GM12875 (cell line): ENCODE measurements at regions not wholly inside any gene's neighbourhood (a gene's known extent, or its start where the extent isn't known, plus 50 kb on each side); places are given as distances from the start of the nearest gene placed in this dataset.

ENCODE experiments used
- H3K4me3 ChIP-seq: one replicate; pipeline ENCODE4 v1.5.1; 2011; ENCODE audit warnings: low read depth, low read length, control low read depth
- CTCF ChIP-seq: IDR thresholded peaks from 2 replicates; pipeline ENCODE4 v1.5.1; 2011; ENCODE audit warnings: low read depth, mild to moderate bottlenecking, control low read depth, inconsistent platforms, low read length, moderate library complexity, borderline replicate concordance; ENCODE audit not compliant: insufficient read depth

- TF ChIP-seq CTCF, result no peak
- H3K4me3 ChIP-seq, result no peak overlapping the region
These were observed 279.1 kb downstream of the PRL start for GRCh38 chr6:22017766-22018165.

DNA sequence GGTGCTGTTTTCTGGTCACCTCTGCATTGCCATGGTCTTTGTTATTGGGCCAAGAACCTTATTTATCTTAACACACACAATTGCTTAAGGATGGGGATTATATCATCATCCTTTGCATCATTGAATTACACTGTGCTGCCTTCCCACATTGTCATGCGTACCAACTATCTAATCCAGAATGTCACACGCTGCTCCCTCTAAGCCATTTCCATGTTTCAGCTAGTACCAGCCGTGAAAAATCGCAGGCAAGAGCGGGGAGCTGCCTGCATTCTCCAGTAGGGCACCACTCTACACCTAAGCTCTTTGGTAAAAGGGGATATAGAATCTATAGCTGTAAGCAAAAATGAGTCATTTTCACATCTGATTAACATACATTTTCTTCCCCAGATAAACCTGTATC lies 277.0 kb downstream of the PRL start:
- TF ChIP-seq CTCF, result no peak
- no peak overlapping the region for H3K4me3 ChIP-seq

DNA sequence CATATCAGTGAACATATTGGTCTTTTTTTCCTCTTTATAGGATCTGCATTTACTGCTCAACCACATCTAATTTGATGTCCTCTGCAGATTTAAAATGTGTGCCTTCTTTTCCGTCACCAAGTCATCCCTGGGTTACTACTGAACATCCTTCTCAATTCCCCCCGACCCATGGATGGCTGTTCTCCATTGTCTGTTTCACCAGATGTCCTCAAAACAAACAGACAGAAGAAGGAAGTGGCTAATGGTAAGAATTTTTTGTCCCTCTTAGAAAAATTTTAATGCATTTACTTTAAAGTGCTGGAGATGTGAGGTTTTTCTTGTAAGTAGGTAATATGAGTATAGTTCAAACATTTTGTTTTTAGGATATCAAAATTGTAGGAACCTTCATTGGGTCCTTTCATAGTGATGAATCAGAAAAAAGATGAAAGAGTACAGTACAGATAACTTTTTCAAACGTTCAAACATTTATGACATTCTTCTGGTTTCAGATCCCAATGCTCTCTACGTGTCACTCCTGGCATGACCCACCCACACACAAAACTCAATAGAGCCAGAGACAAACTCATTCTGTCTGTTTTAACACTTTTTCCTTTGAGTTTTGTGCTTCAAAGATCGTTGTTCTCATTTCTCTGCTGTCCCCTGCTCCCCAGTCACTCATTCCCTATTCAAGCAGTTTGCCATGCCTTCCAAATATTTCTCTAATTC lies 276.4 kb downstream of the PRL start:
- no peak for TF ChIP-seq CTCF
- no peak overlapping the region for H3K4me3 ChIP-seq

DNA sequence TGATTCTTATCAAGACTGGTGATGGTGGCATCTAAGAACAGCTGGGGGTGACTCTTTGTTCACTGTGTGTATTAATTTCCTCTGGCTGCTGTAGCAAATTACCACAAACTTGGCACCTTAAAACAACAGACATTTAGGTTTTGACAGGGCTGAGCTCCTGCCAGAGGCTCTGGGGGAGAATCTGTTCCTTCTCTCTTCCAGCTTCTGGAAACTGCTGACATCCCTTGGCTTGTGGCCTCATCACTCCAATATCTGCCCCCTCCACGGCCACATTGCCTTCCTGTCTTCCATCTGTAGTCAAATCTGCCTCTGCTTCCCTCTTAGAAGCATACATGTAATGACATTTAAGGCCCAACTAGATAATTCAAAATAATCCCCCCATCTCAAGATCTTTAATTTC lies 274.9 kb downstream of the PRL start:
- H3K4me3 ChIP-seq, result no peak overlapping the region
- TF ChIP-seq CTCF, result no peak

- no peak overlapping the region for H3K4me3 ChIP-seq
- TF ChIP-seq CTCF, result no peak
These were observed 272.9 kb downstream of the PRL start for GRCh38 chr6:22023937-22024336.

DNA sequence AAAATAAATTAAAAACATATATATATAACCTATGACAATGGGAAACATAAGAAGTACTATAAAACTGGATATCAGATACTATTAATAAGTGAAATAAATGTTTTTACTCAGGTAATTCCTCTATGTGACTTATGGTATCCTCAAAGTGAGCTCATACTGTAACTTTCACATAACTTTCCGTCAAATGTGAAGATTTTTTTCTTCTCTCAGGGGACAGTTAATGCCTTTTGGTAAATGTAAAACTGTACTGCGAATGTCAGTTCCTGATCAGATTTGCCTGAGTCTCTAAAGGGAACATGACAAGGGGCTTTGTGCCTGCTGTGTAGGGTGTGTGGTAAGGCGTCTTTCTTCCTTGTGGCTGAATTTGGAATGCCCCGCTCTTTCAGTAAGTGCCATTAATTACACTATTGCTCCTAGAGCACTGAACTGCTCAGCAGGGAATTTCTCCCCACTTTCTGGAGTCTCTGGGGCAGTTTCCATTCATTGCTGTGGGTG lies 271.8 kb downstream of the PRL start:
- no peak for TF ChIP-seq CTCF
- peak overlapping the region; percentile 29 for H3K4me3 ChIP-seq

- H3K4me3 ChIP-seq, result peak overlapping the region; percentile 29
These were observed 271.2 kb downstream of the PRL start for GRCh38 chr6:22025468-22026163.

More at GRCh38 chr6:22025468-22026163, 271.2 kb downstream of the PRL start:
- no peak for TF ChIP-seq CTCF
